ENCODE measurements at regions not wholly inside any gene's neighbourhood (a gene's known extent, or its start where the extent isn't known, plus 50 kb on each side); places are given as distances from the start of the nearest gene placed in this dataset.

- no peaks in the 10 kb centered on the region for H3F3A ChIP-seq (ENCODE audit: insufficient read depth, low read length, poor library complexity, severe bottlenecking)
- no peaks in the 10 kb centered on the region for H4K20me1 ChIP-seq (ENCODE audit: insufficient read depth)
- H3K27me3 ChIP-seq (ENCODE audit: insufficient read depth, low read depth, low read length): no peaks in the 10 kb centered on the region
- H3K9me2 ChIP-seq (ENCODE audit: insufficient read depth, low read length): no peaks in the 10 kb centered on the region
- H3K36me3 ChIP-seq (ENCODE audit: insufficient read depth, low read length): no peaks in the 10 kb centered on the region
- no peaks in the 10 kb centered on the region for H3K9me3 ChIP-seq (ENCODE audit: low read length)
- TF ChIP-seq EZH2 (IDR thresholded peaks at IDR 0.05; ENCODE audit: borderline replicate concordance, insufficient read depth, low read length, poor library complexity, severe bottlenecking): no peak
- no peak for TF ChIP-seq TAF1 (IDR thresholded peaks at IDR 0.05; ENCODE audit: low read depth)
- H3K4me2 ChIP-seq (ENCODE audit: low read length): no peak overlapping the region
- no peak overlapping the region for H3K9ac ChIP-seq (ENCODE audit: low read length)
- no peaks in the 10 kb centered on the region for H3K79me2 ChIP-seq (replicated peaks; ENCODE audit: insufficient read depth, low read length)
- H3K27ac ChIP-seq (ENCODE audit: low read length): no peak overlapping the region
- no peak overlapping the region for H3K4me3 ChIP-seq (ENCODE audit: low read length)
- H2AFZ ChIP-seq (ENCODE audit: low read depth, low read length): no peak overlapping the region
Measured at GRCh38 chr7:115676707-115677106, 353.9 kb downstream of the TFEC start.

GRCh38 chr7:115676080-115676479, 354.5 kb downstream of the TFEC start:
- no peaks in the 10 kb centered on the region for H3K9me2 ChIP-seq (ENCODE audit: insufficient read depth, low read length)
- no peaks in the 10 kb centered on the region for H3K36me3 ChIP-seq (ENCODE audit: insufficient read depth, low read length)
- H2AFZ ChIP-seq (ENCODE audit: low read depth, low read length): no peak overlapping the region
- H3K27me3 ChIP-seq (ENCODE audit: insufficient read depth, low read depth, low read length): no peaks in the 10 kb centered on the region
- H3F3A ChIP-seq (ENCODE audit: insufficient read depth, low read length, poor library complexity, severe bottlenecking): no peaks in the 10 kb centered on the region
- no peak overlapping the region for H3K4me3 ChIP-seq (ENCODE audit: low read length)
- TF ChIP-seq RAD21 (conservative IDR thresholded peaks at IDR 0.05) (peak; percentile 76), SMC3 (conservative IDR thresholded peaks at IDR 0.05; ENCODE audit: poor library complexity) (peak; percentile 71), MXI1 (conservative IDR thresholded peaks at IDR 0.05; ENCODE audit: poor library complexity, severe bottlenecking) (no peak), CTCF (IDR thresholded peaks at IDR 0.05; ENCODE audit: poor library complexity, severe bottlenecking) (peak; percentile 66), EP300 (conservative IDR thresholded peaks at IDR 0.05; ENCODE audit: poor library complexity, severe bottlenecking) (no peak), POLR2AphosphoS5 (IDR thresholded peaks at IDR 0.05) (no peak)
- H3K27ac ChIP-seq (ENCODE audit: low read length): no peak overlapping the region
- H3K79me2 ChIP-seq (replicated peaks; ENCODE audit: insufficient read depth, low read length): no peaks in the 10 kb centered on the region
- H3K9me3 ChIP-seq (ENCODE audit: low read length): no peaks in the 10 kb centered on the region
- H3K9ac ChIP-seq (ENCODE audit: low read length): no peak overlapping the region
- no peak overlapping the region for H3K4me2 ChIP-seq (ENCODE audit: low read length)
- H4K20me1 ChIP-seq (ENCODE audit: insufficient read depth): no peaks in the 10 kb centered on the region

GRCh38 chr7:115674467-115675024, 356.0 kb downstream of the TFEC start:
- Histone ChIP-seq H4K20me1 (ENCODE audit: insufficient read depth) (no peaks in the 10 kb centered on the region), H3K9me3 (ENCODE audit: low read length) (no peaks in the 10 kb centered on the region), H3K79me2 (replicated peaks; ENCODE audit: insufficient read depth, low read length) (no peaks in the 10 kb centered on the region), H3F3A (ENCODE audit: insufficient read depth, low read length, poor library complexity, severe bottlenecking) (no peaks in the 10 kb centered on the region), H3K9ac (ENCODE audit: low read length) (no peak overlapping the region), H3K27ac (ENCODE audit: low read length) (no peak overlapping the region), H3K4me2 (ENCODE audit: low read length) (no peak overlapping the region), H3K9me2 (ENCODE audit: insufficient read depth, low read length) (no peaks in the 10 kb centered on the region), H3K4me3 (ENCODE audit: low read length) (no peak overlapping the region), H2AFZ (ENCODE audit: low read depth, low read length) (no peak overlapping the region), H3K36me3 (ENCODE audit: insufficient read depth, low read length) (no peaks in the 10 kb centered on the region), H3K27me3 (ENCODE audit: insufficient read depth, low read depth, low read length) (no peaks in the 10 kb centered on the region)
- no peak for TF ChIP-seq TAF1 (IDR thresholded peaks at IDR 0.05; ENCODE audit: low read depth)

GRCh38 chr7:115672024-115672423, 358.5 kb downstream of the TFEC start:
- H3K27ac ChIP-seq (ENCODE audit: low read length): no peak overlapping the region
- H4K20me1 ChIP-seq (ENCODE audit: insufficient read depth): no peaks in the 10 kb centered on the region
- no peaks in the 10 kb centered on the region for H3K27me3 ChIP-seq (ENCODE audit: insufficient read depth, low read depth, low read length)
- no peak for TF ChIP-seq CTCF (IDR thresholded peaks at IDR 0.05; ENCODE audit: poor library complexity, severe bottlenecking)
- no peak for TF ChIP-seq MXI1 (conservative IDR thresholded peaks at IDR 0.05; ENCODE audit: poor library complexity, severe bottlenecking)
- TF ChIP-seq RAD21 (conservative IDR thresholded peaks at IDR 0.05): no peak
- TF ChIP-seq TAF1 (IDR thresholded peaks at IDR 0.05; ENCODE audit: low read depth): no peak
- no peak for TF ChIP-seq EP300 (conservative IDR thresholded peaks at IDR 0.05; ENCODE audit: poor library complexity, severe bottlenecking)
- no peak overlapping the region for H3K4me2 ChIP-seq (ENCODE audit: low read length)
- no peaks in the 10 kb centered on the region for H3F3A ChIP-seq (ENCODE audit: insufficient read depth, low read length, poor library complexity, severe bottlenecking)
- no peaks in the 10 kb centered on the region for H3K9me3 ChIP-seq (ENCODE audit: low read length)
- H3K4me3 ChIP-seq (ENCODE audit: low read length): no peak overlapping the region
- H3K9ac ChIP-seq (ENCODE audit: low read length): no peak overlapping the region
- no peaks in the 10 kb centered on the region for H3K36me3 ChIP-seq (ENCODE audit: insufficient read depth, low read length)
- H2AFZ ChIP-seq (ENCODE audit: low read depth, low read length): no peak overlapping the region
- H3K79me2 ChIP-seq (replicated peaks; ENCODE audit: insufficient read depth, low read length): no peaks in the 10 kb centered on the region
- no peaks in the 10 kb centered on the region for H3K9me2 ChIP-seq (ENCODE audit: insufficient read depth, low read length)

Data from neural cell (in vitro differentiated cells).